PC-3 (cell line): ENCODE measurements at regions not wholly inside any gene's neighbourhood (a gene's known extent, or its start where the extent isn't known, plus 50 kb on each side); places are given as distances from the start of the nearest gene placed in this dataset.

ENCODE experiments used
- EZH2 ChIP-seq: fragments of 300-600 bp; sonication (generic); IDR thresholded peaks from one replicate; pipeline ENCODE4 v1.6.1; 2017; ENCODE audit warnings: antibody characterized with exemption, mild to moderate bottlenecking, low read length; ENCODE audit not compliant: unreplicated experiment
- TF ChIP-seq, protein P1 (sequence below): fragments of 300-600 bp; sonication (generic); conservative IDR thresholded peaks from 2 replicates; pipeline ENCODE4 v1.5.1; 2017; ENCODE audit warnings: antibody characterized with exemption, low read depth, mild to moderate bottlenecking, low read length

DNA sequence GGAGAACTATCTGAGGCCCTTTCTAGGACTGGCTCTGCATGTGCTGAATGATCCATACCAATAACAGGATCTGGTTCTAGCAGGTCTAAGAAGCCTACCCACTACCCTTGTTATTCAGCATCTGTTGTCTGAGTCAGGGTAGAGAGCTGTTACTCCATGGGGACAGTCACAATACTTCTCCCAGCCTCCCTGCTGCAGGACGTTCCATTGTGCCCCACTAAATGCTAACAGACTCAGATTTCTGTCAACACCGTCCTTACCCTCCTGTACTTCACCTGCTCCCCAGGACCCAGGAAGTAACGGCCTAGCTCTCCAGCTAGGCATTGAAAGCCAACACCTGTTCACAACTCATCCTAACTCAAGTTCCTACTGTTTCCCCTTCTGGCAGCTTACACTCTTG is 719.7 kb upstream of the ID2 start:
- TF ChIP-seq, protein P1, sequence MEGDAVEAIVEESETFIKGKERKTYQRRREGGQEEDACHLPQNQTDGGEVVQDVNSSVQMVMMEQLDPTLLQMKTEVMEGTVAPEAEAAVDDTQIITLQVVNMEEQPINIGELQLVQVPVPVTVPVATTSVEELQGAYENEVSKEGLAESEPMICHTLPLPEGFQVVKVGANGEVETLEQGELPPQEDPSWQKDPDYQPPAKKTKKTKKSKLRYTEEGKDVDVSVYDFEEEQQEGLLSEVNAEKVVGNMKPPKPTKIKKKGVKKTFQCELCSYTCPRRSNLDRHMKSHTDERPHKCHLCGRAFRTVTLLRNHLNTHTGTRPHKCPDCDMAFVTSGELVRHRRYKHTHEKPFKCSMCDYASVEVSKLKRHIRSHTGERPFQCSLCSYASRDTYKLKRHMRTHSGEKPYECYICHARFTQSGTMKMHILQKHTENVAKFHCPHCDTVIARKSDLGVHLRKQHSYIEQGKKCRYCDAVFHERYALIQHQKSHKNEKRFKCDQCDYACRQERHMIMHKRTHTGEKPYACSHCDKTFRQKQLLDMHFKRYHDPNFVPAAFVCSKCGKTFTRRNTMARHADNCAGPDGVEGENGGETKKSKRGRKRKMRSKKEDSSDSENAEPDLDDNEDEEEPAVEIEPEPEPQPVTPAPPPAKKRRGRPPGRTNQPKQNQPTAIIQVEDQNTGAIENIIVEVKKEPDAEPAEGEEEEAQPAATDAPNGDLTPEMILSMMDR, result no peak
- no peak for TF ChIP-seq EZH2
